PC-3 (cell line): ENCODE measurements at regions not wholly inside any gene's neighbourhood (a gene's known extent, or its start where the extent isn't known, plus 50 kb on each side); places are given as distances from the start of the nearest gene placed in this dataset.
"Not testable (repeated sequence)": the region's sequence is repeated elsewhere in the genome, so short reads cannot be mapped to it uniquely, and the experiment has no call there.

Experiments used
- ATAC-seq: fragments of 200-7000 bp; cut with Tn5 transposase; 2 replicates; pipeline ENCODE4 v1.9.1; 2020; ENCODE audit warnings: mild to moderate bottlenecking, moderate library complexity
- BruUV-seq: library from RNA; stranded (reverse); fragments of 400-500 nt; replicated peaks from 2 replicates; lab custom pipeline; 2021; lab: Mats Ljungman, UMichigan
- CTCF ChIA-PET: fragments of 300-600 bp; sonication (Branson Sonifier 250); formaldehyde crosslinking; loops from one replicate; lab custom pipeline; 2022; ENCODE audit warnings: antibody characterized with exemption; lab: Charles Lee
- POLR2A ChIA-PET: fragments of 300-600 bp; sonication (Branson Sonifier 250); formaldehyde crosslinking; loops from one replicate; lab custom pipeline; 2022; ENCODE audit warnings: antibody characterized with exemption; ENCODE audit not compliant: unreplicated experiment; lab: Charles Lee
- DNase-seq: peaks from one replicate; pipeline ENCODE4 v3.0.0-alpha.2; 2015
- H2AFZ ChIP-seq: fragments of 300-600 bp; sonication (generic); 2 replicates; pipeline ENCODE4 v1.6.0; 2016; ENCODE audit warnings: antibody characterized with exemption, low read length
- H3F3A ChIP-seq: fragments of 300-600 bp; sonication (generic); one replicate; pipeline ENCODE4 v1.6.0; 2017; ENCODE audit warnings: antibody characterized with exemption, low read length, control low read depth, mild to moderate bottlenecking; ENCODE audit not compliant: unreplicated experiment
- H3K27ac ChIP-seq: fragments of 300-600 bp; sonication (generic); 2 replicates; pipeline ENCODE4 v1.5.1; 2016; ENCODE audit warnings: mild to moderate bottlenecking, low read length
- H3K27me3 ChIP-seq: fragments of 300-600 bp; sonication (generic); 2 replicates; pipeline ENCODE4 v1.6.1; 2016; ENCODE audit warnings: low read length, mixed read lengths
- H3K36me3 ChIP-seq: fragments of 300-600 bp; sonication (generic); 2 replicates; pipeline ENCODE4 v1.6.1; 2016; ENCODE audit warnings: low read depth, mixed run types, low read length, mixed read lengths
- H3K4me1 ChIP-seq: fragments of 300-600 bp; sonication (generic); 2 replicates; pipeline ENCODE4 v1.5.1; 2016; ENCODE audit warnings: low read length; ENCODE audit not compliant: insufficient read depth
- H3K4me2 ChIP-seq: fragments of 300-600 bp; sonication (generic); 2 replicates; pipeline ENCODE4 v1.6.0; 2016; ENCODE audit warnings: low read length
- H3K4me3 ChIP-seq: fragments of 300-600 bp; sonication (generic); 2 replicates; pipeline ENCODE4 v1.5.1; 2016; ENCODE audit warnings: mild to moderate bottlenecking, low read length, mixed read lengths
- H3K79me2 ChIP-seq: fragments of 300-600 bp; sonication (generic); 2 replicates; pipeline ENCODE4 v1.6.1; 2017; ENCODE audit warnings: low read length, mixed read lengths
- H3K9ac ChIP-seq: fragments of 300-600 bp; sonication (generic); 2 replicates; pipeline ENCODE4 v1.6.0; 2016; ENCODE audit warnings: mild to moderate bottlenecking, low read length
- H3K9me2 ChIP-seq: fragments of 300-600 bp; sonication (generic); replicated peaks from 2 replicates; pipeline ENCODE4 v1.6.1; 2016; ENCODE audit warnings: mixed run types, low read length, mixed read lengths
- H3K9me3 ChIP-seq: fragments of 300-600 bp; sonication (generic); 2 replicates; pipeline ENCODE4 v1.6.1; 2016; ENCODE audit warnings: low read length, mixed read lengths
- H4K20me1 ChIP-seq: fragments of 300-600 bp; sonication (generic); 2 replicates; pipeline ENCODE4 v1.6.1; 2016; ENCODE audit warnings: low read length, mixed read lengths
- EZH2 ChIP-seq: fragments of 300-600 bp; sonication (generic); IDR thresholded peaks from one replicate; pipeline ENCODE4 v1.6.1; 2017; ENCODE audit warnings: antibody characterized with exemption, mild to moderate bottlenecking, low read length; ENCODE audit not compliant: unreplicated experiment
- EZH2phosphoT487 ChIP-seq: fragments of 300-600 bp; sonication (generic); IDR thresholded peaks from 2 replicates; pipeline ENCODE4 v1.6.1; 2018; ENCODE audit warnings: mild to moderate bottlenecking, antibody characterized with exemption, low read length, borderline replicate concordance
- intact Hi-C: fragments of 100-400 bp; cut with micrococcal nuclease; formaldehyde crosslinking; loops from 2 replicates; pipeline ENCODE4 v1.9.0; 2023
- TF ChIP-seq, protein P1 (sequence below): fragments of 300-600 bp; sonication (generic); conservative IDR thresholded peaks from 2 replicates; pipeline ENCODE4 v1.5.1; 2017; ENCODE audit warnings: antibody characterized with exemption, low read depth, mild to moderate bottlenecking, low read length

DNA sequence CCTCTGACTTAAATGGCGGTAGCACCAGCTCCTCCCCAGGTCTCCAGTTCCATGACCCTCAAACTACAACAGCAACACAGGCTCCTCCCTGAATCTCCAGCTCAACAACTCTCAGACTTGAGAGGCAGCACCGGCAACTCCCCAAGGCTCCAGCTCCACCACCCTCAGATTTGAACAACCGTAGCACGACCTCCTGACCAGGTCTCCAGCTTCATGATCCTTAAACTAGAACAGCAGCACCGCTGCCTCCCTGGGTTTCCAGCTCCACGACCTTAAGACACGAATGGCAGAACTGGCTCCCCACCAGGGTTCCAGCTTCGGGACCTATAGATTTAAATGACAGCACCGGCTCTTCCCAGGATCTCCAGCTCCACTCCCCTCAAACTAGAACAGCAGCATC, 325.8 kb downstream of the PREX1 start:
- Histone ChIP-seq H3K36me3 (no peaks in the 10 kb centered on the region), H3K4me2 (no peak overlapping the region), H3K4me1 (no peaks in the 10 kb centered on the region), H3K9me3 (no peaks in the 10 kb centered on the region), H3F3A (no peaks in the 10 kb centered on the region), H3K79me2 (no peaks in the 10 kb centered on the region), H2AFZ (no peak overlapping the region), H3K9me2 (no peaks in the 10 kb centered on the region), H3K9ac (no peak overlapping the region), H3K27me3 (peaks cover 52% of the 10 kb centered on the region), H3K4me3 (no peak overlapping the region), H4K20me1 (no peaks in the 10 kb centered on the region), H3K27ac (no peak overlapping the region)
- no TSS peak for BruUV-seq
- DNase-seq (no peak), ATAC-seq (no peak)
- ChIA-PET CTCF (no interaction called here), POLR2A (no interaction called here)
- TF ChIP-seq, protein P1, sequence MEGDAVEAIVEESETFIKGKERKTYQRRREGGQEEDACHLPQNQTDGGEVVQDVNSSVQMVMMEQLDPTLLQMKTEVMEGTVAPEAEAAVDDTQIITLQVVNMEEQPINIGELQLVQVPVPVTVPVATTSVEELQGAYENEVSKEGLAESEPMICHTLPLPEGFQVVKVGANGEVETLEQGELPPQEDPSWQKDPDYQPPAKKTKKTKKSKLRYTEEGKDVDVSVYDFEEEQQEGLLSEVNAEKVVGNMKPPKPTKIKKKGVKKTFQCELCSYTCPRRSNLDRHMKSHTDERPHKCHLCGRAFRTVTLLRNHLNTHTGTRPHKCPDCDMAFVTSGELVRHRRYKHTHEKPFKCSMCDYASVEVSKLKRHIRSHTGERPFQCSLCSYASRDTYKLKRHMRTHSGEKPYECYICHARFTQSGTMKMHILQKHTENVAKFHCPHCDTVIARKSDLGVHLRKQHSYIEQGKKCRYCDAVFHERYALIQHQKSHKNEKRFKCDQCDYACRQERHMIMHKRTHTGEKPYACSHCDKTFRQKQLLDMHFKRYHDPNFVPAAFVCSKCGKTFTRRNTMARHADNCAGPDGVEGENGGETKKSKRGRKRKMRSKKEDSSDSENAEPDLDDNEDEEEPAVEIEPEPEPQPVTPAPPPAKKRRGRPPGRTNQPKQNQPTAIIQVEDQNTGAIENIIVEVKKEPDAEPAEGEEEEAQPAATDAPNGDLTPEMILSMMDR: no peak
- TF ChIP-seq EZH2: no peak
- no peak for TF ChIP-seq EZH2phosphoT487
- intact Hi-C loops: no loop called here

DNA sequence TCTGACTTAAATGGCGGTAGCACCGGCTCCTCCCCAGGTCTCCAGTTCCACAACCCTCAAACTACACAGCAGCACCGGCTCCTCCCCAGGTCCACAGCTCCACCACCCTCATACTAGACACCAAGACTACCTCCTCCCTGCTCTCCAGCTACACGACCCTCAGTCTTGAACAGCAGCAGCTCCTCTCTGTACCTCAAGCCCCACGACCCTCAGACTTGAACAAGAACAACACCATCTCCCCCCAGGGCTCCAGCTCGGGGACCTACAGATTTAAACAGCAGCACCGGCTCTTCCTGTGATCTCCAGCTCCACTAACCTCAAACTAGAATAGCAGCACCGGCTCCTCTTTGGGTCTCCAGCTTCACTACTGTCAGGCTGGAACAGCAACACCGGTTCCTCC, 326.9 kb downstream of the PREX1 start:
- H3K9me3 ChIP-seq, H4K20me1 ChIP-seq, H3K9me2 ChIP-seq, H3K9ac ChIP-seq, CTCF ChIA-PET, ATAC-seq, H2AFZ ChIP-seq, H3K27ac ChIP-seq, H3K79me2 ChIP-seq, H3K4me3 ChIP-seq, POLR2A ChIA-PET, DNase-seq, H3K4me2 ChIP-seq, intact Hi-C loops, H3K36me3 ChIP-seq, H3K4me1 ChIP-seq, H3F3A ChIP-seq, BruUV-seq: not testable (repeated sequence)
- H3K27me3 ChIP-seq: peaks cover 53% of the 10 kb centered on the region

DNA sequence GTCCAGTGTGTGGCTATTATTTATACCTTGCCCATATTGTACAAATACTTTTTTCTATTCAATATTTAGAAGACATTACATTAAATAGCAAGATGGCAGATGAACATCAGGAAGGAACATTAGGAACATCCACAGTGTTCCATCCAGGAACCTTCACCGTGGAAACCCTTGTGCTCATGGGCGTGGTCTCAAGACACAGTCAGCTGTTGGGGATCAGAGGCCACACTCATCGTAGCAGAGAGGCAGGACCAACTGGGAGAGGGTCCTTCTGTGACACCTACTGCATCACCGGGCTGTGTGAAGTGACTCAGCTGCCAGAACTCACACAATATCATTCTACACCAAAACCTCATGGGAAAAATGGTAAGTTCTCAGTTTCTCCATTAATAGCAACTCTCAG, 328.9 kb downstream of the PREX1 start:
- POLR2A ChIA-PET, DNase-seq, BruUV-seq, H3K9ac ChIP-seq, H3K36me3 ChIP-seq, H3K4me2 ChIP-seq, CTCF ChIA-PET, H4K20me1 ChIP-seq, H3K27ac ChIP-seq, H3F3A ChIP-seq, H3K4me3 ChIP-seq, H3K79me2 ChIP-seq, intact Hi-C loops, H3K4me1 ChIP-seq, ATAC-seq, H3K9me2 ChIP-seq, H3K9me3 ChIP-seq, H2AFZ ChIP-seq: not testable (repeated sequence)
- peaks cover 59% of the 10 kb centered on the region for H3K27me3 ChIP-seq

DNA sequence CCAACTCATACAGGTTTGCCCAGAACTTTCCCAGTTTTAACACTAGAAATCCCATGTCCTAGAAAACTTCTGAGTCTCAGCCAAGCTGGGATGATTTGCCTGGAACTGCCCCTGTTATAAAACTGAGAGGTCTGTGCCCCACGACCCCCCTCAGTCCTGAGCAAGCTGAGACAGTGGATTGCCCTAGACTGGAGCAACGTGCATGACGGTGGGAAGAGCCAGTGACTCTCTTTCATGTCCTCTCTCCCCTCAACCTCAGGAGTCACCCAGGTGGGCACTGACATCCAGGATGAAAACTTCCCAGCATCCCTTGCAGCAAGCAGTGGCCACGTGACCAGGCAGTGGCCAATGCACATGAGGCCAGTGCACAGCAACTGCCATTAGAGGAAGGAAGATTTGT, 329.7 kb downstream of the PREX1 start:
- BruUV-seq, CTCF ChIA-PET, H4K20me1 ChIP-seq, H3K4me3 ChIP-seq, H3K9me3 ChIP-seq, POLR2A ChIA-PET, H3K4me1 ChIP-seq, H3K79me2 ChIP-seq, intact Hi-C loops, H3K4me2 ChIP-seq, H2AFZ ChIP-seq, H3K9ac ChIP-seq, H3K36me3 ChIP-seq, DNase-seq, H3K9me2 ChIP-seq, ATAC-seq, H3K27ac ChIP-seq, H3F3A ChIP-seq: not testable (repeated sequence)
- peaks cover 51% of the 10 kb centered on the region for H3K27me3 ChIP-seq
